Activated naive CD8-positive, alpha-beta T cell treated with anti-CD3 and anti-CD28 coated beads, Interleukin-2, amount 50 U/mL, for 24 hours (primary cell): ENCODE measurements at regions not wholly inside any gene's neighbourhood (a gene's known extent, or its start where the extent isn't known, plus 50 kb on each side); places are given as distances from the start of the nearest gene placed in this dataset.
"Not testable (repeated sequence)": the region's sequence is repeated elsewhere in the genome, so short reads cannot be mapped to it uniquely, and the experiment has no call there.

Source experiments
- ATAC-seq: fragments of 150-1000 bp; cut with Tn5 transposase; one replicate; pipeline ENCODE4 v1.10.0; 2021
- DNase-seq: peaks from one replicate; pipeline ENCODE4 v3.0.0; 2021
- H3K27ac Mint-ChIP-seq: one replicate; pipeline ENCODE4 v1.8.0; 2021; ENCODE audit warnings: mild to moderate bottlenecking, mixed read lengths
- H3K27me3 Mint-ChIP-seq: one replicate; pipeline ENCODE4 v1.8.0; 2021; ENCODE audit warnings: mixed read lengths
- H3K36me3 Mint-ChIP-seq: one replicate; pipeline ENCODE4 v1.8.0; 2021; ENCODE audit warnings: low read depth, mixed read lengths
- H3K4me1 Mint-ChIP-seq: one replicate; pipeline ENCODE4 v1.8.0; 2021; ENCODE audit warnings: mixed read lengths
- H3K4me3 Mint-ChIP-seq: one replicate; pipeline ENCODE4 v1.8.0; 2021; ENCODE audit warnings: mild to moderate bottlenecking, moderate library complexity, mixed read lengths
- H3K9me3 Mint-ChIP-seq: one replicate; pipeline ENCODE4 v1.8.0; 2021; ENCODE audit warnings: mixed read lengths

- H3K9me3 Mint-ChIP-seq, result peaks cover 7% of the 10 kb centered on the region
- no peak overlapping the region for H3K27ac Mint-ChIP-seq
- H3K4me1 Mint-ChIP-seq, result no peaks in the 10 kb centered on the region
- DNase-seq (no peak), ATAC-seq (no peak)
- no peaks in the 10 kb centered on the region for H3K27me3 Mint-ChIP-seq
- H3K4me3 Mint-ChIP-seq, result no peak overlapping the region
- no peaks in the 10 kb centered on the region for H3K36me3 Mint-ChIP-seq
These were observed 145.0 kb upstream of the HS3ST4 start for GRCh38 chr16:25546791-25547190.

GRCh38 chr16:25544294-25544693, 147.5 kb upstream of the HS3ST4 start:
- Mint-ChIP-seq H3K9me3 (peaks cover 3% of the 10 kb centered on the region), H3K4me3 (no peak overlapping the region), H3K36me3 (no peaks in the 10 kb centered on the region), H3K27ac (no peak overlapping the region), H3K27me3 (no peaks in the 10 kb centered on the region), H3K4me1 (no peaks in the 10 kb centered on the region)
- ATAC-seq, result no peak
- DNase-seq, result no peak

GRCh38 chr16:25542306-25542705, 149.5 kb upstream of the HS3ST4 start:
- DNase-seq, result no peak
- H3K4me3 Mint-ChIP-seq, result no peak overlapping the region

GRCh38 chr16:25539767-25540166, 152.0 kb upstream of the HS3ST4 start:
- H3K4me1 Mint-ChIP-seq, ATAC-seq, DNase-seq, H3K27ac Mint-ChIP-seq, H3K27me3 Mint-ChIP-seq, H3K36me3 Mint-ChIP-seq, H3K4me3 Mint-ChIP-seq: not testable (repeated sequence)
- peaks cover 24% of the 10 kb centered on the region for H3K9me3 Mint-ChIP-seq

More at GRCh38 chr16:25542306-25542705, 149.5 kb upstream of the HS3ST4 start:
- Mint-ChIP-seq H3K9me3 (peaks cover 3% of the 10 kb centered on the region), H3K4me1 (no peaks in the 10 kb centered on the region), H3K27me3 (no peaks in the 10 kb centered on the region), H3K36me3 (no peaks in the 10 kb centered on the region), H3K27ac (no peak overlapping the region)
- no peak for ATAC-seq

GRCh38 chr16:25523183-25523582, 168.6 kb upstream of the HS3ST4 start:
- Mint-ChIP-seq H3K27me3 (no peaks in the 10 kb centered on the region), H3K4me1 (no peaks in the 10 kb centered on the region), H3K9me3 (no peaks in the 10 kb centered on the region), H3K36me3 (no peaks in the 10 kb centered on the region), H3K4me3 (no peak overlapping the region), H3K27ac (no peak overlapping the region)
- ATAC-seq (no peak), DNase-seq (no peak)

- ATAC-seq (no peak), DNase-seq (no peak)
- no peak overlapping the region for H3K27ac Mint-ChIP-seq
- H3K4me3 Mint-ChIP-seq, result no peak overlapping the region
- H3K27me3 Mint-ChIP-seq, result peaks cover 8% of the 10 kb centered on the region
- no peaks in the 10 kb centered on the region for H3K36me3 Mint-ChIP-seq
- no peaks in the 10 kb centered on the region for H3K4me1 Mint-ChIP-seq
- peaks cover 4% of the 10 kb centered on the region for H3K9me3 Mint-ChIP-seq
These were observed 179.7 kb upstream of the HS3ST4 start for GRCh38 chr16:25512041-25512440.

- DNase-seq (no peak), ATAC-seq (no peak)
- Mint-ChIP-seq H3K27ac (no peak overlapping the region), H3K9me3 (no peaks in the 10 kb centered on the region), H3K4me1 (no peaks in the 10 kb centered on the region), H3K4me3 (no peak overlapping the region), H3K36me3 (no peaks in the 10 kb centered on the region), H3K27me3 (peaks cover 9% of the 10 kb centered on the region)
These were observed 182.3 kb upstream of the HS3ST4 start for GRCh38 chr16:25509456-25509855.

GRCh38 chr16:25501530-25502255, 190.1 kb upstream of the HS3ST4 start:
- Mint-ChIP-seq H3K4me1 (no peaks in the 10 kb centered on the region), H3K27me3 (peaks cover 7% of the 10 kb centered on the region), H3K27ac (no peak overlapping the region), H3K4me3 (no peak overlapping the region), H3K9me3 (no peaks in the 10 kb centered on the region), H3K36me3 (no peaks in the 10 kb centered on the region)
- no peak for ATAC-seq
- no peak for DNase-seq

- no peak overlapping the region for H3K27ac Mint-ChIP-seq
- H3K36me3 Mint-ChIP-seq, result no peaks in the 10 kb centered on the region
- H3K4me3 Mint-ChIP-seq, result no peak overlapping the region
- no peaks in the 10 kb centered on the region for H3K4me1 Mint-ChIP-seq
- H3K27me3 Mint-ChIP-seq, result peaks cover 8% of the 10 kb centered on the region
- ATAC-seq (no peak), DNase-seq (no peak)
- H3K9me3 Mint-ChIP-seq, result no peaks in the 10 kb centered on the region
These were observed 197.5 kb upstream of the HS3ST4 start for GRCh38 chr16:25494292-25494691.

- no peaks in the 10 kb centered on the region for H3K36me3 Mint-ChIP-seq
- H3K27me3 Mint-ChIP-seq, result peaks cover 8% of the 10 kb centered on the region
- no peaks in the 10 kb centered on the region for H3K9me3 Mint-ChIP-seq
- H3K27ac Mint-ChIP-seq, result no peak overlapping the region
- no peak overlapping the region for H3K4me3 Mint-ChIP-seq
- ATAC-seq (no peak), DNase-seq (no peak)
- H3K4me1 Mint-ChIP-seq, result no peaks in the 10 kb centered on the region
These were observed 198.5 kb upstream of the HS3ST4 start for GRCh38 chr16:25493136-25493811.

- no peak overlapping the region for H3K4me3 Mint-ChIP-seq
- H3K36me3 Mint-ChIP-seq, result no peaks in the 10 kb centered on the region
- no peaks in the 10 kb centered on the region for H3K4me1 Mint-ChIP-seq
- ATAC-seq (no peak), DNase-seq (no peak)
- H3K27me3 Mint-ChIP-seq, result peaks cover 11% of the 10 kb centered on the region
- peaks cover 5% of the 10 kb centered on the region for H3K9me3 Mint-ChIP-seq
- no peak overlapping the region for H3K27ac Mint-ChIP-seq
These were observed 203.3 kb upstream of the HS3ST4 start for GRCh38 chr16:25488435-25488834.

- ATAC-seq (no peak), DNase-seq (no peak)
- H3K36me3 Mint-ChIP-seq, result no peaks in the 10 kb centered on the region
- peaks cover 11% of the 10 kb centered on the region for H3K27me3 Mint-ChIP-seq
- peaks cover 5% of the 10 kb centered on the region for H3K9me3 Mint-ChIP-seq
- H3K4me1 Mint-ChIP-seq, result no peaks in the 10 kb centered on the region
- no peak overlapping the region for H3K27ac Mint-ChIP-seq
- no peak overlapping the region for H3K4me3 Mint-ChIP-seq
These were observed 203.9 kb upstream of the HS3ST4 start for GRCh38 chr16:25487888-25488287.

- ATAC-seq (no peak), DNase-seq (no peak)
- Mint-ChIP-seq H3K4me3 (no peak overlapping the region), H3K27me3 (peaks cover 3% of the 10 kb centered on the region), H3K4me1 (no peaks in the 10 kb centered on the region), H3K9me3 (no peaks in the 10 kb centered on the region), H3K27ac (no peak overlapping the region), H3K36me3 (no peaks in the 10 kb centered on the region)
These were observed 210.1 kb upstream of the HS3ST4 start for GRCh38 chr16:25481636-25482035.

- Mint-ChIP-seq H3K9me3 (no peaks in the 10 kb centered on the region), H3K4me3 (no peak overlapping the region), H3K4me1 (no peaks in the 10 kb centered on the region), H3K27ac (no peak overlapping the region), H3K36me3 (no peaks in the 10 kb centered on the region), H3K27me3 (peaks cover 2% of the 10 kb centered on the region)
- ATAC-seq, result no peak
- DNase-seq, result no peak
These were observed 213.3 kb upstream of the HS3ST4 start for GRCh38 chr16:25478476-25478875.

- no peak for ATAC-seq
- Mint-ChIP-seq H3K36me3 (no peaks in the 10 kb centered on the region), H3K4me1 (no peaks in the 10 kb centered on the region), H3K4me3 (no peak overlapping the region), H3K9me3 (no peaks in the 10 kb centered on the region), H3K27me3 (peaks cover 5% of the 10 kb centered on the region), H3K27ac (no peak overlapping the region)
- DNase-seq, result no peak
These were observed 206.4 kb upstream of the ZKSCAN2 start for GRCh38 chr16:25464058-25464457.
